ENCODE measurements at regions not wholly inside any gene's neighbourhood (a gene's known extent, or its start where the extent isn't known, plus 50 kb on each side); places are given as distances from the start of the nearest gene placed in this dataset.

DNA sequence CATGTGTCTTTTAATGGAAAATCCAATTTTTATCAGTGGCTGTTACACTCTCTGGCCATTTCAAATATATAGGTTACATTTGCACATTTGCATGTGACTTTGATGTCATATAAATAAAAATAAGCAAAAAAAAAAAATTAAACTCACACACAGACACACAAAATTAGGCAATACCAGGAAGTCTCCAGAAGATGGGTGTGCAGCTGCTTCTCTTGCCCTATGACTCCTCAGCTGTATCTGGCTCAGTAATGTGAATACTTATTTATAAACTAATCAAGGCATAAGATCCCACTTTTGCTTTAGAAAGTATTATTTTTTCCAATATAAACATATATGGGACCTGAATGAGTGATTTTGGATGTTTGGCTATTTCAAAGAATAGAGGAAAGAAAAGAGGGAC lies 461.1 kb downstream of the LRIG3 start:
- DNase-seq (no peak), ATAC-seq (ENCODE audit: low read depth in 2 of 2) (no peak)
- H3K36me3 Mint-ChIP-seq, result no peaks in the 10 kb centered on the region
- H3K27me3 Mint-ChIP-seq, result peaks cover 0 to 12% (median 5%) of the 10 kb centered on the region in 3 donors
- H3K9me3 Mint-ChIP-seq, result peaks cover 0 to 2% (median 0%) of the 10 kb centered on the region in 7 donors
- no peaks in the 10 kb centered on the region for H3K4me1 Mint-ChIP-seq
- no peak overlapping the region for H3K4me3 Mint-ChIP-seq
- H3K27ac Mint-ChIP-seq, result peak overlapping the region in 1 of 6 donors; percentile 7

DNA sequence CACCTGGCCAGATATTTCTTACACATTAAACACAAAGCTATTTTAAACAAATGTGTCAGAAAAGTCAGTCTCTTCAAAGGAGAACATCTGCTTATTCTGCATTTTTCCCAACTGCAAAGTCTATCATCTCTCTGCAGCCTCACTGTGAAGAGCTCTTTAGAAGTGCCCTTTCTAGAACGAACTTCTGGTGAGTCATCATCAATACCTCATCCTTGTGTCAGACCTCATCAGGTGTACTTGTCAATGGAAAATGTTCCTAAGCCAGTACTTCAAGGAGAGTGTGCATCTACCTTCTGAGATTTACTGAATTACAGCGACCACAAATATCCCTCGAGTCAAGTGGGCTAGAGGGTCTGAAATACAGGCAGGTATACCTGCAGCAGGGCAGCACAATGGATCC lies 457.3 kb downstream of the LRIG3 start:
- no peaks in the 10 kb centered on the region for H3K4me1 Mint-ChIP-seq
- ATAC-seq (ENCODE audit: low read depth in 2 of 2) (no peak), DNase-seq (no peak)
- H3K36me3 Mint-ChIP-seq, result peaks cover 0 to 7% of the 10 kb centered on the region in 2 donors
- H3K27ac Mint-ChIP-seq, result no peak overlapping the region
- peaks cover 0 to 3% (median under 1%) of the 10 kb centered on the region in 3 donors for H3K27me3 Mint-ChIP-seq
- H3K4me3 Mint-ChIP-seq, result no peak overlapping the region
- peaks cover 9 to 24% (median 11%) of the 10 kb centered on the region in 7 donors for H3K9me3 Mint-ChIP-seq

DNA sequence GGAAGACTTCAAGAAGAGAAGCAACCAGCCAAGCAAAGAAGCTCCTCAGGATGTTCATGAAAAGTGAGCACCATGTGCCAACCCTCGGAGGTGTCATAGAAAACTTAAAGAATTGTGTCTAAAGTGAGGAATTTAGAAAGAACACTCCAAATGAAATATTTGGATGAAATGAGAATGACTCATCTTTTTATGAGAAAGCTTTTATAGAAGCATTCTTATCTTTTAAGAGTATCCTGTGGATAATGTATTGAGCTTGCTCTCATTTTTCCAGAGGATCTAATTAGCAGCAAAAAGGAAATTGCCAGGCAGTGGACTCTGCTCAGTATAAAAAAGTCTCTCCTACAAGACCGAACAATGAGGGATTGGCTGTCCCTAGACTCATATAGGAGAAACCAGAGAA lies 454.9 kb downstream of the LRIG3 start:
- no peak overlapping the region for H3K4me3 Mint-ChIP-seq
- H3K9me3 Mint-ChIP-seq, result peaks cover 10 to 28% (median 16%) of the 10 kb centered on the region in 7 donors
- no peak for DNase-seq
- H3K27me3 Mint-ChIP-seq, result no peaks in the 10 kb centered on the region
- no peak overlapping the region for H3K27ac Mint-ChIP-seq
- H3K36me3 Mint-ChIP-seq, result peaks cover 0 to 7% of the 10 kb centered on the region in 2 donors
- no peaks in the 10 kb centered on the region for H3K4me1 Mint-ChIP-seq
- no peak for ATAC-seq (ENCODE audit: low read depth in 2 of 2)

DNA sequence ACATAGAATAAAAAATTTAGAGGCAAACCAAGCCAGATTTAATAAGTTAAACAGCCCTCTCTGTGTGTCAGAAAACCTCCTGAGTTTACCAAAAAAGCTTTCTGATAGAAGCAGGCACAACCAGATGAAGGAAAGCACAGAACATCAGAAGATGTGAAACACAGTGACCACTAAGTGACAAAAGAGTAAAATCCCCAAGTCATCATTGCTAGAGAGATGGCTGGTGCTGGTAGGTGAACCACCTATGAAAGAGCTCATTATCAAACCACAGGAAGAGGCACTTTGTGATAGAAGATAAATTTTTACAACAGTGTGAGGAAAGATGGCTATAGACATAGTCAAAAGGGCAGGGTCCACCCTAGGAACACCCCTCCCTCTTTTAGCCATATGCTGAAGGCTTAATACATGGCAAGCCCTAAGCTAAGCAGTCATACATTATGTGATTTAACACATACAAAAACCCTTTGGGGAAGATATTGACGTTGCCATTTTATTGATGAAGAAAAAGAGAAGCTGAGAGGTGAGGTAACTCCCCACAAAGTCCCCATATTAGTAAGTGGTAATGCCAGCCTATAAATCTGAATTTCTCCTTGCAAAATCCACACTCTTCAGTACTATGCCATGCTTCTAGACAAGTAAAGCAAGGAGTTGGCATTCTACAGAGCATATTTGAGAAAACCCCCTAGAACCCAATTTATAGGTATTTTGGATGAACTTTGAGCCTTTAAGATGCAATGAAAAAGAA lies 449.9 kb downstream of the LRIG3 start:
- ATAC-seq (ENCODE audit: low read depth in 2 of 2), result no peak
- Mint-ChIP-seq H3K27me3 (no peaks in the 10 kb centered on the region), H3K36me3 (peaks cover 0 to 7% of the 10 kb centered on the region in 2 donors), H3K9me3 (peaks cover 12 to 26% (median 16%) of the 10 kb centered on the region in 7 donors), H3K4me1 (no peaks in the 10 kb centered on the region), H3K27ac (no peak overlapping the region), H3K4me3 (no peak overlapping the region)
- no peak for DNase-seq

DNA sequence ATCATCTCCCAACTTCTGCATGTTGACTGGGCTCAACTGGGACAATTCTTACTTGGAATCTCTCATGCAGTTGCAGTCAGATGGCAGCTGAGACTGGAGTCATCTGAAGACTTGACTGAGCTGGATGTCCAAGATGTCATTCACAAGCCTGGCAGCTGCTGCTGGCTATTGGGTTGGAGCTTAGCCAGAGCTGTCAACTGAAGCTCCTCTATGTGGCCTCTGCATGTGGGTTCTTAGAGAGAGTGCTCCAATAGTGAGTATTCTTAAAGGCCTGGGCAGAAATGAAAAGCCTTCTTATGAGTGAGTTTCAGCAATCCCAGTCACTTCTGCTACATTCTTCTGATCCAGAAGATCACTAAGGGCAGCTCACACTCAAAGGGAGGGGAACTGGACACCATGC lies 440.9 kb downstream of the LRIG3 start:
- DNase-seq (no peak), ATAC-seq (ENCODE audit: low read depth in 2 of 2) (no peak)
- Mint-ChIP-seq H3K9me3 (peaks cover 0 to 5% (median 0%) of the 10 kb centered on the region in 7 donors), H3K4me1 (no peaks in the 10 kb centered on the region), H3K4me3 (no peak overlapping the region), H3K27me3 (no peaks in the 10 kb centered on the region), H3K36me3 (no peaks in the 10 kb centered on the region), H3K27ac (no peak overlapping the region)

DNA sequence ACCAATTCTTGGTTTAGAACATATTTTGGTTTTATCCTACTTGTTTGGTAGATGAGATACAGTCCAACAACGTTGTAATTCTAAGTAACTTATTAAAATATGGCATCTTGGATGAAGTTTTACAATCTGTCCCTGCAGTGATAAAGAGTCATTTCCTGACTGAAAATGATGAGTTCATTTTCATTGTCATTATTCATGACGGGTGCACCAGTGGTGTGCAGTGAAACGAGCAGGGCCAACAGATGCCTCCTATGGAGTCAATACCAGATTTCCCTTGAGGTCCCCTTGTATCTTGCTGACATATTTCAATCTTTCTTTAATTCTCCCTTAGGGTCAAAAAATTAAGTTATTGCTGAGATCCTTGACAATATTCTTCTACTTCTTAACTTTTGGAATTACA lies 438.5 kb downstream of the LRIG3 start:
- Mint-ChIP-seq H3K27me3 (no peaks in the 10 kb centered on the region), H3K4me3 (no peak overlapping the region), H3K9me3 (peaks cover 0 to 2% (median 0%) of the 10 kb centered on the region in 7 donors), H3K27ac (no peak overlapping the region), H3K36me3 (no peaks in the 10 kb centered on the region), H3K4me1 (no peaks in the 10 kb centered on the region)
- no peak for DNase-seq
- no peak for ATAC-seq (ENCODE audit: low read depth in 2 of 2)

DNA sequence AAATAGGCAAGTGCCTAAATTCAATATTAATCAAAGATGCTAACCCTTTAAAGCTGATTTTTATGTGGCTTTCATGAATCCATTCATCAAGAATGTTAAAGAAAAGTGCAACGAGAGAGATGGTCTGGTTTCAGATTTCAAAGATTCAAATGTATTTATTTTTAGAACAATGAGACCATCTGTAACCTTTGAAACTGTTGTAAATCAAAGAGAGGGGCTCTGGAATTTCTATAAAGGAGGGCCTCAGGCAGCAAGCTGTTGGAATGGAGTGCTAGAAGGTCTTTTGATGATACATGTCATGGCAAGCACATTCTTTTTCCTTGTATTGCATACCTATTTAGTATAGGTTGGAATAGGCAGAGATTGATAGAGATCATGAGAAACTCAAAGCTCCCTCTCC lies 433.0 kb downstream of the LRIG3 start:
- Mint-ChIP-seq H3K27ac (no peak overlapping the region), H3K36me3 (no peaks in the 10 kb centered on the region), H3K9me3 (peaks cover 0 to 7% (median 0%) of the 10 kb centered on the region in 7 donors), H3K4me3 (no peak overlapping the region), H3K27me3 (peaks cover 0 to 4% (median 0%) of the 10 kb centered on the region in 3 donors), H3K4me1 (no peaks in the 10 kb centered on the region)
- ATAC-seq (ENCODE audit: low read depth in 2 of 2), result no peak
- no peak for DNase-seq

DNA sequence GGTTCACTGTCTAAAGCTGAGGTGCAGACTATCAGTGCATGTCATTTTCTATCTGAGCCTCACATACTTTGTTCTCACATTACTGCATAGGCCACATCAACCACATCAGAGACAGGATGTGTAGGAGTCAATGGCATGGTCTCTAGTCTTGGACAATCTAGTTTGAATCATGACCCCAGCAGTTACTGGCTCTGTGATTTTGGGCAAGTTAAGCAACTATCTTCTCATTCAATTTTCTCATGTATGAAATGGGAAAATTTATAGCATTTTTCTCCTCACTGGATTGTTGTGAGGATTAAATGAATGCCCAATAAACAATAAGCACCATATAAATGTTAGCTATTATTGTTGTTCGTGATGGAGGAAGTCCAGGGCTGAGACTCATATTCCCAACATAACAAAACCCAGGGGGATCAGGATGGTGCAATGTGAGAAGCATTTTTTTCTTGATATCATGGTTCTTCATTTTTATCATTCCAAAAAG lies 432.6 kb downstream of the LRIG3 start:
- no peaks in the 10 kb centered on the region for H3K36me3 Mint-ChIP-seq
- no peak overlapping the region for H3K27ac Mint-ChIP-seq
- DNase-seq (no peak), ATAC-seq (ENCODE audit: low read depth in 2 of 2) (no peak)
- H3K27me3 Mint-ChIP-seq, result peaks cover 0 to 4% (median 0%) of the 10 kb centered on the region in 3 donors
- no peaks in the 10 kb centered on the region for H3K4me1 Mint-ChIP-seq
- H3K9me3 Mint-ChIP-seq, result peaks cover 0 to 7% (median 0%) of the 10 kb centered on the region in 7 donors
- H3K4me3 Mint-ChIP-seq, result no peak overlapping the region

DNA sequence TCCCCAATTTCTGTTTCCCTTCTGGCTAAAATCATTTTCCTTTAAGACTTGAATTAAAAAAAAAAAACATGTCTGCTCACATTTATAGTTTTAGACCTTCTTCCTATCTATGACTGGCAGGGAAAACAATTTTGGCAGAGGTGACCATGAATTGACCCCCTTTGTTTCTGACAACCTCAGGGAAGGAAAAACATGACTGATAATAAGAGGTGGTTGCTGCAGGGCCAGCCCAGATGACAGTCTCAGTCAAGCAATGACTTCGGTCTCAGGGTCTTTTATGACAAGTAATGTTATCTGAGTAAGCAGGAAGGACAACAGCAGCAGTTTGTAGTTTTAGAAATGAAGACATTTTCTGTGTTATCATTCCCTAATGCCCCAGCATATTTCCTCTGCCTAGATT lies 430.9 kb downstream of the LRIG3 start:
- no peak overlapping the region for H3K27ac Mint-ChIP-seq

DNA sequence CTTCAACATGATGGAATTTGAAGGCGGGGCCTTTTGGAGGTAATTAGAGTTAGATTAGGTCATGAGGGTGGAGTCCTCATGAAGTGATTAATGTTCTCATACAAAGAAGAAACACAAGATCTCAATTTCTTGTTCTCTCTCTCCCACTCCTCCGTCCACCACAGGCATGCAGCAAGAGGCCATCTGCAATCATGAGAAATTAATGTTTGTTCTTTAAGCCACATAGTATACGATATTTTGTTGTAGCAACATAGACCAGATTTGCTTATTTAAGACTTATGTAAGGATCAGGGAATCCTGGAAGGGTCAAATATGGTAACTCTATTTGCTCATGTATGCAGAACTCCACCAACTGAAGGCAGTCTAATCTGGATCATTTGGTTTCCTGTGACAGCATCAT lies 429.0 kb downstream of the LRIG3 start:
- Mint-ChIP-seq H3K27ac (no peak overlapping the region), H3K9me3 (peaks cover 0 to 16% (median 1%) of the 10 kb centered on the region in 7 donors), H3K4me3 (no peak overlapping the region), H3K4me1 (no peaks in the 10 kb centered on the region), H3K36me3 (no peaks in the 10 kb centered on the region), H3K27me3 (peaks cover 0 to 4% (median 0%) of the 10 kb centered on the region in 3 donors)
- ATAC-seq (ENCODE audit: low read depth in 2 of 2) (no peak), DNase-seq (no peak)

More for the DNA sequence above, 430.9 kb downstream of the LRIG3 start:
- H3K27me3 Mint-ChIP-seq, result peaks cover 0 to 4% (median 0%) of the 10 kb centered on the region in 3 donors
- DNase-seq (no peak), ATAC-seq (ENCODE audit: low read depth in 2 of 2) (no peak)
- H3K4me3 Mint-ChIP-seq, result no peak overlapping the region
- no peaks in the 10 kb centered on the region for H3K4me1 Mint-ChIP-seq
- H3K36me3 Mint-ChIP-seq, result no peaks in the 10 kb centered on the region
- H3K9me3 Mint-ChIP-seq, result peaks cover 0 to 7% (median 1%) of the 10 kb centered on the region in 7 donors

DNA sequence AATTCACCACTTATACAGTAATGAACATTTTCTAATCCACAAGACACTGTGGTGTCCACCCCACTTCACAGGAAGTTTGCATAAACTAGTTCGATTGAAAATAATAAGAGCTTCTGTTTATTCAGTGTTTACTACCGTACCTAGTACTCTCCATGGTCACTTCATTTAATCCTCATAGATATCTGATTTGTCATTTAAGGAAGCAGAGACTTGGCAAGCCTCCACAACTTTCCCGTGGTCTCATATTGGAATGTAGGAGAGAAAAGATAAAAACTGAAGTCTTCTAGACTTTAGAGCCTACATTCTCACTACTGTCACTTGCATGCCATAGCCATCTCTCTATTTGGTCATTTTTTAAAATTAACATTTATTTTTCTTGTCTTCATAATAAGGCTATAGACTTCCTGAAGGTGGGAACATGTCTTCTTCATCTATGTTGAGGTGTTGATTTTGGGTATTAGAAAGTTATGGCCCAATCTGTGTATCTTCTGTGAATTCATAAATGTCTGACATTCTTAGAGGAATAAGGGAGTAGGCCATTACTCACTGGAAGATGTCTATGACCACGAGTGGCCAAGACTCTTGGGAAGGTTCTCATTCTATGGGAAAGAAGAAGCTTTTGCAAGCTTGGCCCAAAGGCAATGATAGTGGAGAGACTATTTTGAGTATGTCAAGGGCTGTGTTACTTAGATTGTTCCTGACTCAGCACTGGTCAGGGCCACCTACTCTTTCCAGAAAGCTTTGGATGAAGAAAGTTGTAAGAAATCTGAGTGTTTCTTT lies 423.7 kb downstream of the LRIG3 start:
- H3K27ac Mint-ChIP-seq, result no peak overlapping the region
- H3K27me3 Mint-ChIP-seq, result no peaks in the 10 kb centered on the region
- ATAC-seq (ENCODE audit: low read depth in 2 of 2) (no peak), DNase-seq (no peak)
- H3K4me1 Mint-ChIP-seq, result no peaks in the 10 kb centered on the region
- peaks cover 0 to 14% (median 2%) of the 10 kb centered on the region in 7 donors for H3K9me3 Mint-ChIP-seq
- no peak overlapping the region for H3K4me3 Mint-ChIP-seq
- H3K36me3 Mint-ChIP-seq, result no peaks in the 10 kb centered on the region

DNA sequence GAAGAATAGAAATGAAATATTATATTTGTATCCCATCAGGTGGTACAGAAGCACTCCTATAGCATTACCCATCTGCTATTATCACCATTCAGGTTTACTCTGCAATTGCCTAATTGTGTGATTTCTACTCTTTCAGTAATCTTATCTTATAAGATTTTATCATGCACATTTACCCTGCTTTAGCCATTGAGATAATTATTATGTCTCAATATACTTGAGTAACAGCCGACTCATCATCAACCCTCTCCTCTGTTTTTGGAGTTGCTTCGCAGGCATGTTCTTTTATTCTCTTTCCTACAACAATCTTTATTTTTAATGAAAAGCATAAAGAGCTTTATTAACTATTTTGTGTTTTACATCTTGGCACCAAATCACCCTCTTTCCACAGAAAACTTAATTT lies 419.9 kb downstream of the LRIG3 start:
- Mint-ChIP-seq H3K4me3 (no peak overlapping the region), H3K27ac (no peak overlapping the region), H3K27me3 (peaks cover 0 to 3% (median 0%) of the 10 kb centered on the region in 3 donors), H3K9me3 (peaks cover 0 to 6% (median 0%) of the 10 kb centered on the region in 7 donors), H3K4me1 (no peaks in the 10 kb centered on the region), H3K36me3 (no peaks in the 10 kb centered on the region)
- ATAC-seq (ENCODE audit: low read depth in 2 of 2) (no peak), DNase-seq (no peak)

DNA sequence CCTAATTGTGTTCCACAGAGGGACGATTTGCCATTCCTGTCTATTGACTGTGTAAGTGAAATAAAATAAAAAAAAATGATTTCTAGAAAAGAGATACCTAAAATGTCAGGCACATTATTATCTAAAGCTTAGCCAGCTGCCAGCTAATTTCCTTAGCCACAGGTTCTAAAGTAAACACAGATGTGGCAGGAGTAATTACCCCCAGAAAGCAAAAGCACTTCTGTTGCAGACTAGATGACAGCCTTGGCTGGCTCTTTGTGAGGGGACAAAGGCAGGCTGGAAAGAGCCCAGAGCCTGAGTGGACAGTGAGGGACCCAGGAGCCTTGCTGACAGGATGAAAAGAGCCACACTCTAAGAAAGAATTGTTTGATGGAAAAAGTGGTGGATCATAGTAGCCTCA lies 418.1 kb downstream of the LRIG3 start:
- H3K9me3 Mint-ChIP-seq, result peaks cover 0 to 7% (median 0%) of the 10 kb centered on the region in 7 donors
- no peaks in the 10 kb centered on the region for H3K4me1 Mint-ChIP-seq
- H3K4me3 Mint-ChIP-seq, result no peak overlapping the region
- no peaks in the 10 kb centered on the region for H3K36me3 Mint-ChIP-seq
- H3K27ac Mint-ChIP-seq, result no peak overlapping the region
- no peak for ATAC-seq (ENCODE audit: low read depth in 2 of 2)
- no peak for DNase-seq
- H3K27me3 Mint-ChIP-seq, result peaks cover 0 to 3% (median 0%) of the 10 kb centered on the region in 3 donors

DNA sequence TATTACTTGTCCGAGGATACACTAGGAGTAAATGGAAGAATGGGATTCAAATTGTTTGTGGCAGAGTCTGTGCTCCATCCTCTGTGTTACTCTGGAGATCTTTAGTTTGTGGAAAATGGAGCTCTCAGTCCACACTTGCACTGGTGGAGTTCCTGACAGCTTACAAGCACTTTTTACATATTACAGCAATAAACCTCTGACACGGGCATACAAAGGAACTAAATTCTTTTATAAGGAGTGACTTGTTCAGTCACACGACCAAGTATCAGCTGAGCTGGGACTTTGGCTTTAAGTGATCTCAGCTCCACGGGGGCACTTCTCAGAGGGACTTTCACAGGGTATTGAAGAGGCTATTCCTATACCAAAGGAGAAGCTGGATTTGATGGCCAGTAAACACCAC lies 417.5 kb downstream of the LRIG3 start:
- ATAC-seq (ENCODE audit: low read depth in 2 of 2) (no peak), DNase-seq (no peak)
- H3K4me3 Mint-ChIP-seq, result no peak overlapping the region
- H3K4me1 Mint-ChIP-seq, result no peaks in the 10 kb centered on the region
- H3K9me3 Mint-ChIP-seq, result peaks cover 0 to 6% (median 0%) of the 10 kb centered on the region in 7 donors
- no peaks in the 10 kb centered on the region for H3K36me3 Mint-ChIP-seq
- peak overlapping the region in 1 of 6 donors; percentile 48 for H3K27ac Mint-ChIP-seq
- peaks cover 0 to 3% (median 0%) of the 10 kb centered on the region in 3 donors for H3K27me3 Mint-ChIP-seq
